Sigmoid colon (tissue), 4 donors: ENCODE measurements at regions not wholly inside any gene's neighbourhood (a gene's known extent, or its start where the extent isn't known, plus 50 kb on each side); places are given as distances from the start of the nearest gene placed in this dataset.

ENCODE experiments used
- CTCF ChIP-seq, 4 experiments: fragments of 450-650 bp in 3 of 4; fragments of 200-600 bp in 1 of 4; IDR thresholded peaks; one replicate each; pipeline ENCODE4 v1.5.1; 2016 to 2019; ENCODE audit warnings: antibody characterized with exemption in 4 of 4, mild to moderate bottlenecking in 3 of 4, moderate library complexity in 2 of 4
- EP300 ChIP-seq, 4 donors: sonication (generic); formaldehyde crosslinking; IDR thresholded peaks; one replicate each; pipeline ENCODE4 v1.6.1; 2017; ENCODE audit warnings: antibody characterized with exemption in 4 of 4
- POLR2A ChIP-seq, 2 donors: fragments of 450-650 bp; IDR thresholded peaks; one replicate each; pipeline ENCODE4 v1.6.1; 2016; ENCODE audit warnings: antibody characterized with exemption in 2 of 2, mild to moderate bottlenecking in 2 of 2, moderate library complexity in 2 of 2
- POLR2AphosphoS5 ChIP-seq, 4 donors: sonication (generic); formaldehyde crosslinking; IDR thresholded peaks; one replicate each; pipeline ENCODE4 v1.6.1; 2017; ENCODE audit warnings: antibody characterized with exemption in 4 of 4

- TF ChIP-seq POLR2A (IDR thresholded peaks at IDR 0.05) = no peak
- no peak for TF ChIP-seq POLR2AphosphoS5 (IDR thresholded peaks at IDR 0.05)
- no peak for TF ChIP-seq CTCF (IDR thresholded peaks at IDR 0.05)
- TF ChIP-seq EP300 (IDR thresholded peaks at IDR 0.05) = no peak
These were observed 62.4 kb upstream of the TWIST2 start for GRCh38 chr2:238785528-238785860.
